Endothelial cell (in vitro differentiated cells): ENCODE measurements at regions not wholly inside any gene's neighbourhood (a gene's known extent, or its start where the extent isn't known, plus 50 kb on each side); places are given as distances from the start of the nearest gene placed in this dataset.

ENCODE experiments used
- DNase-seq: peaks from one replicate; pipeline ENCODE4 v3.0.0; 2021; ENCODE audit warnings: low spot score
- H3K27ac Mint-ChIP-seq: one replicate; pipeline ENCODE4 v1.8.0; 2021; ENCODE audit warnings: mixed read lengths, inconsistent platforms; ENCODE audit not compliant: unreplicated experiment
- H3K27me3 Mint-ChIP-seq: one replicate; pipeline ENCODE4 v1.8.0; 2021; ENCODE audit warnings: mild to moderate bottlenecking, moderate library complexity, mixed read lengths, inconsistent platforms; ENCODE audit not compliant: unreplicated experiment
- H3K36me3 Mint-ChIP-seq: one replicate; pipeline ENCODE4 v1.8.0; 2021; ENCODE audit warnings: mild to moderate bottlenecking, low read depth, mixed read lengths, inconsistent platforms; ENCODE audit not compliant: unreplicated experiment
- H3K4me1 Mint-ChIP-seq: one replicate; pipeline ENCODE4 v1.8.0; 2021; ENCODE audit warnings: mild to moderate bottlenecking, mixed read lengths, inconsistent platforms; ENCODE audit not compliant: unreplicated experiment
- H3K4me3 Mint-ChIP-seq: one replicate; pipeline ENCODE4 v1.8.0; 2021; ENCODE audit warnings: mild to moderate bottlenecking, mixed read lengths, inconsistent platforms; ENCODE audit not compliant: unreplicated experiment
- H3K9me3 Mint-ChIP-seq: one replicate; pipeline ENCODE4 v1.8.0; 2021; ENCODE audit warnings: mixed read lengths, inconsistent platforms; ENCODE audit not compliant: unreplicated experiment
- TF ChIP-seq, protein P1 (sequence below): fragments of 200-600 bp; sonication (generic); IDR thresholded peaks from one replicate; pipeline ENCODE4 v1.5.0; 2021; ENCODE audit warnings: antibody characterized with exemption; ENCODE audit not compliant: unreplicated experiment

- no peak overlapping the region for H3K27ac Mint-ChIP-seq
- TF ChIP-seq, protein P1, sequence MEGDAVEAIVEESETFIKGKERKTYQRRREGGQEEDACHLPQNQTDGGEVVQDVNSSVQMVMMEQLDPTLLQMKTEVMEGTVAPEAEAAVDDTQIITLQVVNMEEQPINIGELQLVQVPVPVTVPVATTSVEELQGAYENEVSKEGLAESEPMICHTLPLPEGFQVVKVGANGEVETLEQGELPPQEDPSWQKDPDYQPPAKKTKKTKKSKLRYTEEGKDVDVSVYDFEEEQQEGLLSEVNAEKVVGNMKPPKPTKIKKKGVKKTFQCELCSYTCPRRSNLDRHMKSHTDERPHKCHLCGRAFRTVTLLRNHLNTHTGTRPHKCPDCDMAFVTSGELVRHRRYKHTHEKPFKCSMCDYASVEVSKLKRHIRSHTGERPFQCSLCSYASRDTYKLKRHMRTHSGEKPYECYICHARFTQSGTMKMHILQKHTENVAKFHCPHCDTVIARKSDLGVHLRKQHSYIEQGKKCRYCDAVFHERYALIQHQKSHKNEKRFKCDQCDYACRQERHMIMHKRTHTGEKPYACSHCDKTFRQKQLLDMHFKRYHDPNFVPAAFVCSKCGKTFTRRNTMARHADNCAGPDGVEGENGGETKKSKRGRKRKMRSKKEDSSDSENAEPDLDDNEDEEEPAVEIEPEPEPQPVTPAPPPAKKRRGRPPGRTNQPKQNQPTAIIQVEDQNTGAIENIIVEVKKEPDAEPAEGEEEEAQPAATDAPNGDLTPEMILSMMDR = no peak
- H3K4me1 Mint-ChIP-seq = no peaks in the 10 kb centered on the region
- DNase-seq = no peak
- no peak overlapping the region for H3K4me3 Mint-ChIP-seq
- no peaks in the 10 kb centered on the region for H3K27me3 Mint-ChIP-seq
- peaks cover 10% of the 10 kb centered on the region for H3K36me3 Mint-ChIP-seq
- H3K9me3 Mint-ChIP-seq = no peaks in the 10 kb centered on the region
Observed at GRCh38 chr9:89548071-89548638, 50.2 kb upstream of the SEMA4D start.
